ENCODE measurements at regions not wholly inside any gene's neighbourhood (a gene's known extent, or its start where the extent isn't known, plus 50 kb on each side); places are given as distances from the start of the nearest gene placed in this dataset.
"Not testable (repeated sequence)": the region's sequence is repeated elsewhere in the genome, so short reads cannot be mapped to it uniquely, and the experiment has no call there.

- DNase-seq = no peak
Measured at GRCh38 chrX:13419276-13419675, 99.4 kb upstream of the ATXN3L start.

- no peak for DNase-seq
Measured at GRCh38 chrX:13418126-13419097, 98.6 kb upstream of the ATXN3L start.

GRCh38 chrX:13415509-13415908 is 95.7 kb upstream of the ATXN3L start:
- DNase-seq = no peak

- no peak for DNase-seq
Measured at GRCh38 chrX:13414006-13414647, 94.3 kb upstream of the ATXN3L start.

- no peak for DNase-seq
Measured at GRCh38 chrX:13412208-13412600, 92.4 kb upstream of the ATXN3L start.

- no peak for DNase-seq
Measured at GRCh38 chrX:13411496-13412207, 91.8 kb upstream of the ATXN3L start.

GRCh38 chrX:13408599-13408998 is 88.7 kb upstream of the ATXN3L start:
- not testable (repeated sequence) for DNase-seq

GRCh38 chrX:13404777-13405176 is 84.9 kb upstream of the ATXN3L start:
- not testable (repeated sequence) for DNase-seq

GRCh38 chrX:13404364-13404763 is 84.5 kb upstream of the ATXN3L start:
- DNase-seq = no peak

GRCh38 chrX:13401724-13402123 is 81.9 kb upstream of the ATXN3L start:
- no peak for DNase-seq

- DNase-seq = no peak
Measured at GRCh38 chrX:13398839-13399238, 79.0 kb upstream of the ATXN3L start.

GRCh38 chrX:13397878-13398818 is 78.3 kb upstream of the ATXN3L start:
- peak; percentile 46 for DNase-seq

GRCh38 chrX:13396924-13397323 is 77.1 kb upstream of the ATXN3L start:
- DNase-seq = no peak

GRCh38 chrX:13389501-13389900 is 69.6 kb upstream of the ATXN3L start:
- DNase-seq = no peak

GRCh38 chrX:13387666-13388494 is 68.0 kb upstream of the ATXN3L start:
- DNase-seq = peak; percentile 16

GRCh38 chrX:13386636-13387035 is 66.8 kb upstream of the ATXN3L start:
- no peak for DNase-seq

GRCh38 chrX:13386092-13386491 is 66.2 kb upstream of the ATXN3L start:
- no peak for DNase-seq

GRCh38 chrX:13383907-13384306 is 64.1 kb upstream of the ATXN3L start:
- no peak for DNase-seq

- no peak for DNase-seq
Measured at GRCh38 chrX:13381514-13381913, 61.7 kb upstream of the ATXN3L start.

GRCh38 chrX:13380211-13380610 is 60.4 kb upstream of the ATXN3L start:
- no peak for DNase-seq
